GM23338 (cell line): ENCODE measurements at regions not wholly inside any gene's neighbourhood (a gene's known extent, or its start where the extent isn't known, plus 50 kb on each side); places are given as distances from the start of the nearest gene placed in this dataset.

Source experiments
- ATAC-seq: fragments of 200-7000 bp; cut with Tn5 transposase; 3 replicates; pipeline ENCODE4 v1.9.1; 2020
- DNase-seq: peaks from one replicate; pipeline ENCODE4 v3.0.0-alpha.2; 2015; ENCODE audit warnings: low spot score
- H2AFZ ChIP-seq: fragments of 200-600 bp; sonication (generic); 2 replicates; pipeline ENCODE4 v1.8.0; 2016; ENCODE audit warnings: antibody characterized with exemption, mild to moderate bottlenecking, moderate library complexity
- H3F3A ChIP-seq: fragments of 200-600 bp; sonication (generic); replicated peaks from 2 replicates; pipeline ENCODE4 v1.8.0; 2017; ENCODE audit warnings: antibody characterized with exemption, mixed run types, low read depth
- H3K27ac ChIP-seq: fragments of 200-600 bp; sonication (generic); 2 replicates; pipeline ENCODE4 v1.6.1; 2016; ENCODE audit warnings: low read depth
- H3K27me3 ChIP-seq: fragments of 200-600 bp; sonication (generic); 2 replicates; pipeline ENCODE4 v1.8.0; 2016; ENCODE audit warnings: mild to moderate bottlenecking, mixed run types, moderate library complexity; ENCODE audit not compliant: insufficient read depth
- H3K36me3 ChIP-seq: fragments of 200-600 bp; sonication (generic); 2 replicates; pipeline ENCODE4 v1.8.0; 2016; ENCODE audit warnings: mild to moderate bottlenecking; ENCODE audit not compliant: insufficient read depth
- H3K4me1 ChIP-seq: fragments of 200-600 bp; sonication (generic); 2 replicates; pipeline ENCODE4 v1.8.0; 2016; ENCODE audit warnings: mild to moderate bottlenecking, moderate library complexity; ENCODE audit not compliant: insufficient read depth
- H3K4me2 ChIP-seq: fragments of 200-600 bp; sonication (generic); 2 replicates; pipeline ENCODE4 v1.7.1; 2017; ENCODE audit warnings: mixed run types
- H3K4me3 ChIP-seq: fragments of 200-600 bp; sonication (generic); 2 replicates; pipeline ENCODE4 v1.6.1; 2016; ENCODE audit warnings: mixed run types
- H3K79me2 ChIP-seq: fragments of 200-600 bp; sonication (generic); replicated peaks from 2 replicates; pipeline ENCODE4 v1.8.0; 2017; ENCODE audit warnings: mild to moderate bottlenecking; ENCODE audit not compliant: insufficient read depth
- H3K9me2 ChIP-seq: fragments of 200-600 bp; sonication (generic); 2 replicates; pipeline ENCODE4 v1.8.0; 2017; ENCODE audit not compliant: insufficient read depth
- H4K20me1 ChIP-seq: fragments of 200-600 bp; sonication (generic); replicated peaks from 2 replicates; pipeline ENCODE4 v1.8.0; 2017; ENCODE audit warnings: mild to moderate bottlenecking; ENCODE audit not compliant: insufficient read depth
- H3K27ac Mint-ChIP-seq: 2 replicates; pipeline ENCODE4 v1.8.0; 2020; ENCODE audit warnings: inconsistent platforms, mild to moderate bottlenecking, moderate library complexity, mixed read lengths
- H3K27me3 Mint-ChIP-seq: 3 replicates; pipeline ENCODE4 v1.8.0; 2022; ENCODE audit warnings: low read depth, mild to moderate bottlenecking, moderate library complexity, mixed read lengths, inconsistent platforms; ENCODE audit not compliant: insufficient read depth, poor library complexity
- H3K36me3 Mint-ChIP-seq: 3 replicates; pipeline ENCODE4 v1.8.0; 2021; ENCODE audit warnings: low read depth, mild to moderate bottlenecking, inconsistent platforms, moderate library complexity, mixed read lengths
- H3K4me1 Mint-ChIP-seq: 3 replicates; pipeline ENCODE4 v1.8.0; 2020; ENCODE audit warnings: mild to moderate bottlenecking, inconsistent platforms, mixed read lengths
- H3K4me3 Mint-ChIP-seq: 3 replicates; pipeline ENCODE4 v1.8.0; 2021; ENCODE audit warnings: moderate library complexity, mild to moderate bottlenecking, inconsistent platforms, mixed read lengths
- H3K9me3 Mint-ChIP-seq: 3 replicates; pipeline ENCODE4 v1.8.0; 2020; ENCODE audit warnings: moderate library complexity, mild to moderate bottlenecking, inconsistent platforms, mixed read lengths
- CREB1 ChIP-seq: fragments of 250-450 bp; sonication (Bioruptor Pico); IDR thresholded peaks from 2 replicates; pipeline ENCODE4 v1.5.0; 2020; ENCODE audit warnings: low read depth, mild to moderate bottlenecking, moderate library complexity
- EZH2phosphoT487 ChIP-seq: fragments of 200-600 bp; sonication (generic); IDR thresholded peaks from one replicate; pipeline ENCODE4 v1.8.1; 2018; ENCODE audit warnings: antibody characterized with exemption; ENCODE audit not compliant: unreplicated experiment
- NANOG ChIP-seq: IDR thresholded peaks from 2 replicates; pipeline ENCODE4 v1.6.1; 2016; ENCODE audit warnings: antibody characterized with exemption, borderline replicate concordance
- POLR2AphosphoS5 ChIP-seq: IDR thresholded peaks from 2 replicates; pipeline ENCODE4 v1.6.1; 2016; ENCODE audit warnings: antibody characterized with exemption, low read depth
- STAT1 ChIP-seq: IDR thresholded peaks from one replicate; pipeline ENCODE4 v1.6.1; 2016; ENCODE audit warnings: antibody characterized with exemption; ENCODE audit not compliant: unreplicated experiment
- ZNF331 ChIP-seq: fragments of 250-450 bp; sonication (Bioruptor Pico); IDR thresholded peaks from 2 replicates; pipeline ENCODE4 v1.5.0; 2020; ENCODE audit warnings: low read depth, mild to moderate bottlenecking, moderate library complexity
- TF ChIP-seq, protein P1 (sequence below): fragments of 250-450 bp; sonication (Bioruptor Pico); IDR thresholded peaks from 2 replicates; pipeline ENCODE4 v1.5.0; 2020; ENCODE audit warnings: mild to moderate bottlenecking, moderate library complexity
- TF ChIP-seq, protein P2 (sequence below): IDR thresholded peaks from 2 replicates; pipeline ENCODE4 v1.6.1; 2016; ENCODE audit warnings: antibody characterized with exemption
- TF ChIP-seq, protein P3 (sequence below), 2 experiments: fragments of 200-600 bp in 1 of 2; sonication (generic) in 1 of 2; conservative IDR thresholded peaks; 2 replicates each; pipeline versions ENCODE4 v1.5.1 to v1.6.1; 2016 to 2017; ENCODE audit warnings: antibody characterized with exemption in 2 of 2, low read depth in 2 of 2, mild to moderate bottlenecking in 2 of 2, moderate library complexity in 1 of 2

DNA sequence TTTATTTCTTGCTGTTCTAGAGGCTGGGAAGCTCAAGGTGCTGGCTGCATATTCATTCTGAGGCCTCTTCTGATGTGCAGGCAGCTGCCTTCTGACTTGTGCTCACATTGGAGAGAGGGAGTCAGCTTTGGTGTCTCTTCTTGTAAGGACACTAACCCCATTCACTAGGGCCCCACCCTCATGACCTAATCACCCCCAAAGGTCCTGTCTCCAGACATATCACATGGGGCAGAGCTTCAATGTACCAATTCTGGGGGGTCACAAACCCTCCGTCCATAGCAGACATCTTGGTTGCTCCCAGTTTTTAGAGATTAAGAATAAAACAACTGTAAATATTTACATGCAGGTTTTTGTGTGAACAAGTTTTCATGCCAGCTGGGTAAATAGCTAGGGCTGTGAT, 109.1 kb downstream of the RTP5 start:
- H3K4me1 ChIP-seq, result no peaks in the 10 kb centered on the region
- H4K20me1 ChIP-seq, result no peaks in the 10 kb centered on the region
- no peak for ATAC-seq
- H3K4me2 ChIP-seq, result no peak overlapping the region
- no peaks in the 10 kb centered on the region for H3K36me3 ChIP-seq
- no peak for DNase-seq
- no peaks in the 10 kb centered on the region for H3K4me1 Mint-ChIP-seq
- no peaks in the 10 kb centered on the region for H3K9me2 ChIP-seq
- H3K27ac ChIP-seq, result no peak overlapping the region
- peaks cover 2% of the 10 kb centered on the region for H3K27me3 Mint-ChIP-seq
- H3K27me3 ChIP-seq, result no peaks in the 10 kb centered on the region
- H3K36me3 Mint-ChIP-seq, result no peaks in the 10 kb centered on the region
- no peak overlapping the region for H3K27ac Mint-ChIP-seq
- H3K9me3 Mint-ChIP-seq, result no peaks in the 10 kb centered on the region
- no peak overlapping the region for H3K4me3 Mint-ChIP-seq
- no peak overlapping the region for H3K4me3 ChIP-seq
- no peaks in the 10 kb centered on the region for H3K79me2 ChIP-seq
- TF ChIP-seq STAT1, result no peak
- TF ChIP-seq ZNF331, result no peak
- TF ChIP-seq, protein P1, sequence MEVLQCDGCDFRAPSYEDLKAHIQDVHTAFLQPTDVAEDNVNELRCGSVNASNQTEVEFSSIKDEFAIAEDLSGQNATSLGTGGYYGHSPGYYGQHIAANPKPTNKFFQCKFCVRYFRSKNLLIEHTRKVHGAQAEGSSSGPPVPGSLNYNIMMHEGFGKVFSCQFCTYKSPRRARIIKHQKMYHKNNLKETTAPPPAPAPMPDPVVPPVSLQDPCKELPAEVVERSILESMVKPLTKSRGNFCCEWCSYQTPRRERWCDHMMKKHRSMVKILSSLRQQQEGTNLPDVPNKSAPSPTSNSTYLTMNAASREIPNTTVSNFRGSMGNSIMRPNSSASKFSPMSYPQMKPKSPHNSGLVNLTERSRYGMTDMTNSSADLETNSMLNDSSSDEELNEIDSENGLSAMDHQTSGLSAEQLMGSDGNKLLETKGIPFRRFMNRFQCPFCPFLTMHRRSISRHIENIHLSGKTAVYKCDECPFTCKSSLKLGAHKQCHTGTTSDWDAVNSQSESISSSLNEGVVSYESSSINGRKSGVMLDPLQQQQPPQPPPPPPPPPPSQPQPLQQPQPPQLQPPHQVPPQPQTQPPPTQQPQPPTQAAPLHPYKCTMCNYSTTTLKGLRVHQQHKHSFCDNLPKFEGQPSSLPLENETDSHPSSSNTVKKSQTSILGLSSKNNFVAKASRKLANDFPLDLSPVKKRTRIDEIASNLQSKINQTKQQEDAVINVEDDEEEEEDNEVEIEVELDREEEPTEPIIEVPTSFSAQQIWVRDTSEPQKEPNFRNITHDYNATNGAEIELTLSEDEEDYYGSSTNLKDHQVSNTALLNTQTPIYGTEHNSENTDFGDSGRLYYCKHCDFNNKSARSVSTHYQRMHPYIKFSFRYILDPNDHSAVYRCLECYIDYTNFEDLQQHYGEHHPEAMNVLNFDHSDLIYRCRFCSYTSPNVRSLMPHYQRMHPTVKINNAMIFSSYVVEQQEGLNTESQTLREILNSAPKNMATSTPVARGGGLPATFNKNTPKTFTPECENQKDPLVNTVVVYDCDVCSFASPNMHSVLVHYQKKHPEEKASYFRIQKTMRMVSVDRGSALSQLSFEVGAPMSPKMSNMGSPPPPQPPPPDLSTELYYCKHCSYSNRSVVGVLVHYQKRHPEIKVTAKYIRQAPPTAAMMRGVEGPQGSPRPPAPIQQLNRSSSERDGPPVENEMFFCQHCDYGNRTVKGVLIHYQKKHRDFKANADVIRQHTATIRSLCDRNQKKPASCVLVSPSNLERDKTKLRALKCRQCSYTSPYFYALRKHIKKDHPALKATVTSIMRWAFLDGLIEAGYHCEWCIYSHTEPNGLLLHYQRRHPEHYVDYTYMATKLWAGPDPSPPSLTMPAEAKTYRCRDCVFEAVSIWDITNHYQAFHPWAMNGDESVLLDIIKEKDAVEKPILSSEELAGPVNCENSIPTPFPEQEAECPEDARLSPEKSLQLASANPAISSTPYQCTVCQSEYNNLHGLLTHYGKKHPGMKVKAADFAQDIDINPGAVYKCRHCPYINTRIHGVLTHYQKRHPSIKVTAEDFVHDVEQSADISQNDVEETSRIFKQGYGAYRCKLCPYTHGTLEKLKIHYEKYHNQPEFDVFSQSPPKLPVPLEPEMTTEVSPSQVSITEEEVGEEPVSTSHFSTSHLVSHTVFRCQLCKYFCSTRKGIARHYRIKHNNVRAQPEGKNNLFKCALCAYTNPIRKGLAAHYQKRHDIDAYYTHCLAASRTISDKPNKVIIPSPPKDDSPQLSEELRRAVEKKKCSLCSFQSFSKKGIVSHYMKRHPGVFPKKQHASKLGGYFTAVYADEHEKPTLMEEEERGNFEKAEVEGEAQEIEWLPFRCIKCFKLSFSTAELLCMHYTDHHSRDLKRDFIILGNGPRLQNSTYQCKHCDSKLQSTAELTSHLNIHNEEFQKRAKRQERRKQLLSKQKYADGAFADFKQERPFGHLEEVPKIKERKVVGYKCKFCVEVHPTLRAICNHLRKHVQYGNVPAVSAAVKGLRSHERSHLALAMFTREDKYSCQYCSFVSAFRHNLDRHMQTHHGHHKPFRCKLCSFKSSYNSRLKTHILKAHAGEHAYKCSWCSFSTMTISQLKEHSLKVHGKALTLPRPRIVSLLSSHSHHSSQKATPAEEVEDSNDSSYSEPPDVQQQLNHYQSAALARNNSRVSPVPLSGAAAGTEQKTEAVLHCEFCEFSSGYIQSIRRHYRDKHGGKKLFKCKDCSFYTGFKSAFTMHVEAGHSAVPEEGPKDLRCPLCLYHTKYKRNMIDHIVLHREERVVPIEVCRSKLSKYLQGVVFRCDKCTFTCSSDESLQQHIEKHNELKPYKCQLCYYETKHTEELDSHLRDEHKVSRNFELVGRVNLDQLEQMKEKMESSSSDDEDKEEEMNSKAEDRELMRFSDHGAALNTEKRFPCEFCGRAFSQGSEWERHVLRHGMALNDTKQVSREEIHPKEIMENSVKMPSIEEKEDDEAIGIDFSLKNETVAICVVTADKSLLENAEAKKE, result no peak
- TF ChIP-seq, protein P2, sequence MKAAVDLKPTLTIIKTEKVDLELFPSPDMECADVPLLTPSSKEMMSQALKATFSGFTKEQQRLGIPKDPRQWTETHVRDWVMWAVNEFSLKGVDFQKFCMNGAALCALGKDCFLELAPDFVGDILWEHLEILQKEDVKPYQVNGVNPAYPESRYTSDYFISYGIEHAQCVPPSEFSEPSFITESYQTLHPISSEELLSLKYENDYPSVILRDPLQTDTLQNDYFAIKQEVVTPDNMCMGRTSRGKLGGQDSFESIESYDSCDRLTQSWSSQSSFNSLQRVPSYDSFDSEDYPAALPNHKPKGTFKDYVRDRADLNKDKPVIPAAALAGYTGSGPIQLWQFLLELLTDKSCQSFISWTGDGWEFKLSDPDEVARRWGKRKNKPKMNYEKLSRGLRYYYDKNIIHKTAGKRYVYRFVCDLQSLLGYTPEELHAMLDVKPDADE, result no peak
- no peak for TF ChIP-seq EZH2phosphoT487
- TF ChIP-seq, protein P3, sequence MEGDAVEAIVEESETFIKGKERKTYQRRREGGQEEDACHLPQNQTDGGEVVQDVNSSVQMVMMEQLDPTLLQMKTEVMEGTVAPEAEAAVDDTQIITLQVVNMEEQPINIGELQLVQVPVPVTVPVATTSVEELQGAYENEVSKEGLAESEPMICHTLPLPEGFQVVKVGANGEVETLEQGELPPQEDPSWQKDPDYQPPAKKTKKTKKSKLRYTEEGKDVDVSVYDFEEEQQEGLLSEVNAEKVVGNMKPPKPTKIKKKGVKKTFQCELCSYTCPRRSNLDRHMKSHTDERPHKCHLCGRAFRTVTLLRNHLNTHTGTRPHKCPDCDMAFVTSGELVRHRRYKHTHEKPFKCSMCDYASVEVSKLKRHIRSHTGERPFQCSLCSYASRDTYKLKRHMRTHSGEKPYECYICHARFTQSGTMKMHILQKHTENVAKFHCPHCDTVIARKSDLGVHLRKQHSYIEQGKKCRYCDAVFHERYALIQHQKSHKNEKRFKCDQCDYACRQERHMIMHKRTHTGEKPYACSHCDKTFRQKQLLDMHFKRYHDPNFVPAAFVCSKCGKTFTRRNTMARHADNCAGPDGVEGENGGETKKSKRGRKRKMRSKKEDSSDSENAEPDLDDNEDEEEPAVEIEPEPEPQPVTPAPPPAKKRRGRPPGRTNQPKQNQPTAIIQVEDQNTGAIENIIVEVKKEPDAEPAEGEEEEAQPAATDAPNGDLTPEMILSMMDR (conservative IDR thresholded peaks at IDR 0.05; ENCODE audit: low read depth in 2 of 2), result no peak
- TF ChIP-seq NANOG, result no peak
- TF ChIP-seq CREB1 (CRISPR knock-in tag), result no peak
- no peak for TF ChIP-seq POLR2AphosphoS5
- no peak overlapping the region for H2AFZ ChIP-seq
- H3F3A ChIP-seq, result no peaks in the 10 kb centered on the region
